ENCODE measurements at regions not wholly inside any gene's neighbourhood (a gene's known extent, or its start where the extent isn't known, plus 50 kb on each side); places are given as distances from the start of the nearest gene placed in this dataset.
"Not testable (repeated sequence)": the region's sequence is repeated elsewhere in the genome, so short reads cannot be mapped to it uniquely, and the experiment has no call there.

DNA sequence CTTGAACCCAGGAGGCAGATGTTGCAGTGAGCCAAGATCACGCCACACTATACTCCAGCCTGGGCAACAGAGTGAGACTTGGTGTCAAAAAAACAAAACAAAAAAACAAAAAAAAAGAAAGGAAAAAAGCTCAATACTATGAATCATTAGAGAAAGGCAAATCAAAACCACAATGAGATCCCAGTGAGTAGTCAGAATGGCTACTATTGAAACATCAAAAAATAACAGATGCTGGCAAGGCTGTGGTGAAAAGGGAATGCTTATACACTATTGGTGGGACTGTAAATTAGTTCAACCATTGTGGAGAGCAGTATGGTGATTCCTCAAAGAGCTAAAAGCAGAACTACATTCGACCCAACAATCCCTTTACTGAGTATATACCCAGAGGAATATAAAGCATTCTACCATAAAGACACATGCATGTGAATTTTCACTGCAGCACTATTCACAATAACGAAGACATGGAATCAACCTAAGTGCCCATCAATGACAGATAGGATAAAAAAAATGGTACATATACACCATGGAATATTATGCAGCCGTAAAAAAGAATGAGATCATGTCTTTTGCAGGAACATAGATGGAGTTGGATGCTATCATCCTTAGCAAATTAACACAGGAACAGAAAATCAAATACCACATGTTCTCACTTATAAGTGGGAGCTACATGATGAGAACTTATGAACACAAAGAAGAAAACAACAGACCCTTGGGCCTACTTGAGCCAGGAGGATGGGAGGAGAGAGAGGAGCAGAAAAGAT, 81.9 kb upstream of the ARRDC3 start:
- no peak for DNase-seq (ENCODE audit: low read depth in 4 of 4, low spot score in 3 of 4)

DNA sequence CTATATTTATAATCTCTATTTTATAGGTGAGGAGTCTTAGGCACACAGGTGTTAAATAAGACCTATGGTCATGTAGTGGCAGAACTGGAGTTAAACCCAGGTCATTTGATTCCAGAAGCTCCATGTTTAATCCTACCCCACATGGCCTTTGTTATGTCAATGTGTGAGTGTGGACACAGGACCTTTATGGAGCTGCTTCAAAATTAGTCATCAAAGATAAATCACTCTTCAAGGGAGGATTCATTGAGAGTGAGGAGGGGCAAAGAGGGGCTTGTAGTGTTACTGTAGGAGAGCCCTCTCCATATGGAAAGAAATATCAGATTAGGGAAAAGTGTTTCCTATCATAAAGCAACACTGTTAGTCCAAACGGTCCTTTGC, 74.6 kb upstream of the ARRDC3 start:
- no peak for DNase-seq (ENCODE audit: low read depth in 4 of 4, low spot score in 3 of 4)

DNA sequence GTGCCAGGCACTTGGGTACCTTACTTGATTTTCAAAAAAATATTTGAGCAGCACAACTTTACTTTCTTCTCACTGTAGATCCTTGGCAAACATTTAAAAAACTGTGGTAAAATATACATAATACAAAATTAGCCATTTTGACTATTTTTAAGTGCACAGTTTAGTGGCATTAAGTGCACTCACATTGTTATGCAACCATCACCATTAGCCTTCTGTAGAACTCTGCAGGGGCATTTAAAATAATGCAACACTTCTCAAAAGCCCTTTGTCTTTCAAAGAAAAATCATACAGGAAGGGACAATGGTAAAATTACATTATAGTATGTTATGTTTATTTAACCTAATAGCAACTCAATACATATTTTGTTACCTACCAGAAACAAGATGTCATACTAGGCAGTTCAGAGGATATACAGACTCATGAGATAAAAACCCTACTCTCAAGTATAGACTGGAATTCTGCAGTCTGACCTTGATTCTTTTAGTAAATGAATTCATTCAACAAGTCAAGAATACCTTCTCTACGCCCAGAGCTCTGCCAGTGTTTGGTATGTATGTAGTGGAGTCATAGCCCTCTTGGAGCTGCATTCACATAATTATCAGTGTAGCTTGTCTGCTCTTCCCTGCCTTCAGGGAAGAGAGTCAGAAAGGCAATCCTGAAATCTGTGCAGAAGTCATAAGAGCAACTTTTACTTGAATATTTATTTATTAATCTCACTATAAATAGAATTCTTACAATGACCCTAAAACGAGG, 74.0 kb upstream of the ARRDC3 start:
- DNase-seq (ENCODE audit: low read depth in 4 of 4, low spot score in 3 of 4): no peak

DNA sequence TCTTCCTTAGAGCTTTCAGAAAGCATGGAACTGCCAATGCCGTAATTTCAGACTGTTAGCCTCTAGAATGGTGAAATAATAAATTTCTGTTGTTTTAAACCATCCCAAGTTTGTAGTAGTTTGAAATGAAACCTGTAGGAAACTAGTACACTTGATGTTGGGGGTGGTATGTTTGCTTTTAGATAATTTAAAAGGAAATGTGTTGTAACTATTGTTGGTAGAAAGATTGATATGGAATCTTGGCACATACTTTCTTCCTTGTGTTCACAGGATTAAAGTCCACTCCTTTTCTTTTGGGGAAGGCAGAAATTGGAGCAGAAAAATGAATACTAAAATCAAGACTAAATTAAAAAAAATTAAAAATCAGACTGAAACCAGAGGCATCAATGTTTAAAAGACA, 66.0 kb upstream of the ARRDC3 start:
- DNase-seq (ENCODE audit: low read depth in 4 of 4, low spot score in 3 of 4): no peak

DNA sequence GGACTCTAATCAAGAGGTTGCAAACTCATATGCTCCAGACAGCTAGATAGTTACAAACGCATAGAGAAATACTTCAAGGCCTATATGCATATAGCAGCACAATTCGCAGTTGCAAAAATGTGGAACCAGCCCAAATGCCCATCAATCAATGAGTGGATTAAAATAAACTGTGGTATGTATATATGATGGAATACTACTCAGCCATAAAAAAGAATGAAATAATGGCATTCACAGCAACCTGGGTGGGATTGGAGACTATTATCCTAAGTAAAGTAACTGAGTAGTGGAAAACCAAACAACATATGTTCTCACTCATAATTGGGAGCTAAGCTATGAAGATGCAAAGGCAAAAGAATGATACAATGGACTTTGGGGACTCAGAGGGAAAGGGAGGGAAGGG, 65.0 kb upstream of the ARRDC3 start:
- DNase-seq (ENCODE audit: low read depth in 4 of 4, low spot score in 3 of 4): not testable (repeated sequence)

DNA sequence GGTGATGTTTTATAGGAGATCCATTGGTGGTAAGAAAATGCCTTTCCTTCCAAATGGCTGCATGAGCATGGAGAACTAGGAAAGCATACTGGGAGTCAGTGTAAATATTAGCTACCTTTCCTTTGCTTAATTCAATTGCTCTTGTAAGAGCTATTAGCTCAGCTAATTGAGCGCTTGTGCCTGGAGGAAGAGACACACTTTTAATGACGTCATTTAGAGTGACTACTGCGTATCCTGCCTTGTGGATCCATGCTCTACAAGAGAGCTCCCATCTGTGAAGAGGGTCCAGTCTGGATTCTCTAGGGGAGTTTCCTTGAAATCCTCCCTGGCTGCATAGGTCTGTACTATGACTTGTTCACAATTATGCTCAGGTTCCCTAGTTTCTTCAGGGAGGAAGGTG, 63.8 kb upstream of the ARRDC3 start:
- not testable (repeated sequence) for DNase-seq (ENCODE audit: low read depth in 4 of 4, low spot score in 3 of 4)

DNA sequence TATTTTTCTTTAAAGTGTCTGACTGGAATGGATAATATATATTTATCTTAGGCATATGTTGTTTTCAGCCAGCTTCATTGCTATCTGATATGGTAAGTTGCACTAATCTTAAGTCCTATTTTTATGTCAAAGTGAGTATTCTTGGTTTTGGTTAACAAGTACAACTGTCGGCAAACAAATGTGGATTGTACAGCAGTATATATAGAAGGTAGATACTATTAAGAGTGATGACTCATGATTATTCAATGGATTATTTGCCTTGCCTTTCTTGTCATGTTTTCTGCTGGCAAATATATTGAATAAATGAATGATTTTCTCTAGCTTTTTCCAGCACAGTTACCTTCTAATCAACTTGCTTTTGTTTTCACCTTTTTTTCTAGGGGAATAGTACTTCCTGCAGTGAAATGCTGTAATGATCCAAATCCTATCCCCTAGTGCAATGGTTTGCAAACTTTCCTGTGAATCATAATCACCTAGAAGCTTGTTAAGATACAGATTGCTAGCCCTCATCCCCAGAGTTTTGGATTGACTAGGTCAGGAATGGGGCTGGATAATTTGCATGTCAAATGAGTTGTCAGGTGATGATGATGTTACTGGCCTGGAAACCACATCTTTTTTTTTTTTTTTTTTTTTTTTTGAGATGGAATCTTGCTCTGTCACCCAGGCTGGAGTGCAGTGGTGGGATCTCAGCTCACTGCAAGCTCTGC, 60.8 kb upstream of the ARRDC3 start:
- DNase-seq (ENCODE audit: low read depth in 4 of 4, low spot score in 3 of 4): no peak

DNA sequence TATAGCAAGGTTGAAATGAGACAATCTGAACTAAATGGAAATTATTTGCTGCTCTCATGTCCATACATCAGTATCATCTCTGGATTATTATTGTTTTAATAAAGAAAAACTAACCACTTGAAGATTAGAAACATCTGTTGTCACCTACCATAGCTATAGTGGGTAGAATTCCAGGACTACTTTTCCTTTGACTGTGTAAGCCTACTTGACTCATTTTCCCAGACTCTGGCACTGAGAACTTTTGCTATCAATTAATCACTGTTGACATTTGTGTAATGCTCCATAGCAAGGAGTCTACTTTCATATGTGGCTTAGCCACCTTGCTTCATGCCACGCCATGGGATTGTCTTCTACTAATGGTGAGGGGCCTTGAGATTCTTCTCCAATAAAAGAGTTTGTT, 59.9 kb upstream of the ARRDC3 start:
- no peak for DNase-seq (ENCODE audit: low read depth in 4 of 4, low spot score in 3 of 4)

DNA sequence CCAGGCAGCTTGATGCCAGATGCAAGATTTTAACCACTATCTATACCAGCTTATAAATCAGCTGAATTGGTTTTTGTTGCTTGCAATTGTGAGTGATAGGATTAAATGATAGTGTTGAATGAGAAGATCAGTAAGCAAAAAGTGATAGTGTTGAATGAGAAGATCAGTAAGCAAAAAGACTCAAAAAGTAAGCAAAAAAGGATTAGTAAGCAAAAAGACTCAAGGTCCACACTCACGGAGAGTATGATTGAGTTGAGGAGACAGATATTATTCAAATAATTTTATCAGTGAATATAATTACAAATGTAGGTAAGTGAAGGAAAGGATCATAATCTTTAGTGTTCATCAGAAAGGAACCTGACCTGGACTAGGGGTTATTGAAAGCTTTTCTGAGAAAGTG, 58.0 kb upstream of the ARRDC3 start:
- DNase-seq (ENCODE audit: low read depth in 4 of 4, low spot score in 3 of 4): no peak

DNA sequence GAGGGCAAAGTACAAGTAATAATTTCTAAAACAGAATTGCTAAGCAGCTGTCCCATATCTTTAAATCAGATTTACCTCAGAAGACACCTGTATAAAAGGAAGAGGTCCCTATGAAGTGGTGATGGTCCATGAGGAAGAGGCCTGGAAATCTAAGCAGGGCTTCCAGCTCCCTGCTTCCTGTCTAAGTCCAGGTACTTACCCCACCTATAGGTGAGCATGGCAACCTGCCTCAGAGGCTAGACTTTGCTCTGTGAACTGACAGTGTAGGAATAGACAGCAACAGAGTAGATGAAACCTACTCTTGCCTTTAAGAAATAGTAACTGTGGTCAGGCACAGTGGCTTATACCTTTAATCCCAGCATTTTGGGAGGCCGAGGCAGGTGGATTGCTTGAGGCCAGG, 55.8 kb upstream of the ARRDC3 start:
- no peak for DNase-seq (ENCODE audit: low read depth in 4 of 4, low spot score in 3 of 4)

DNA sequence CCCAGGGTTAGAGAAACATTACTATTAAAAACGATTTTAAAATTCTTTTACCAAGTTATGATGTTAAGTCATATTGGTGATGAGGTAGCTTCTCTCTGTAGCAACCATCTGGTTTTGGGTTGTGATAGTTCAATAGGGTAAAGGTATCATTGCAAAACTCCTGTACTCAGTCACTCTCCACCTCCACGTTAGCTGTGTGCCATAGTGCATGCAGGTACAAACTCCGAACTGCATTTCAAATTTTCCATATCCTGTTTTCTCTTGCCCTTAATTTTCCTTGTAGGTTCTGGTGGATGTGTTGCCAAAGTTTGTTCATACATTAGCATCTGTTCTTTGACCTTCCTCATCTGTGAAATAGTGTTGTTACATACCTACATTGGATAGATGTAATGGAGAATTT, 53.1 kb upstream of the ARRDC3 start:
- no peak for DNase-seq (ENCODE audit: low read depth in 4 of 4, low spot score in 3 of 4)

DNA sequence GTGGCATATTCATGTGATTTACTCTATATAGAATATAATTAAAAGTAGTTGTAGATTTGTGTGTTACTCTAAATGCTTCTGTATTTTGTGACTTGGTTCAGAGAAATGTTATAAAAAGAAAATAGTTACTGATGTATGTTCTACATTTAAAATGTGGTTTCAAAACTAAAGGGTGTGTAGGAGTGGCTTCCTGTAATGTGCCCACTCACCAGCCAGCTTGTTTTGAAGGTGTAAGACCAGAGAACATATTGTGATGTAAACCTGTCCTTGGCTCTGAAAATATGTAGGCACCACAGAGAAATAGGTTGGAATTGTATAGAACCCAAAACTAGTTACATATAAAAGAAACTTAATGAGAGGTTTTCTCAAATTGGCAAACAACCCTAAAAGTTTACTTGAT, 51.2 kb upstream of the ARRDC3 start:
- no peak for DNase-seq (ENCODE audit: low read depth in 4 of 4, low spot score in 3 of 4)

DNA sequence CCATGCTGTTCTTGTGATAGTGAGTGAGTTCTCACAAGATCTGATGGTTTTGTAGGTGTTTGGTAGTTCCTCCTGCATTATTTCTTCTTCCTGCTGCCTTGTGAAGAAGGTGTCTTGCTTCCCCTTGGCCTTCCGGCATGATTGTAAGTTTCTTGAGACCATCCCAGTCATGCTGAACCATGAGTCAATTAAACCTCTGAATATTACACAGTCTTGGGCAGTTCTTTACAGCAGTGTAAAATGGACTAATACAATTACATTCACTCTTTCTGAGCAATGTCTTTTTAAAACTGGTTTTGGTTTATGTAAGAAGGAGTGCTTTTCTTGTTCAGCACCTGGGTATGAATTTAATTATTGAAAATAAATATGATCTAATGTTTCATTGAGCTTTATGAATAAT, 50.7 kb upstream of the ARRDC3 start:
- no peak for DNase-seq (ENCODE audit: low read depth in 4 of 4, low spot score in 3 of 4)

Data from left renal pelvis (tissue), 4 donors.